K562 (cell line): ENCODE measurements at regions not wholly inside any gene's neighbourhood (a gene's known extent, or its start where the extent isn't known, plus 50 kb on each side); places are given as distances from the start of the nearest gene placed in this dataset.

ENCODE experiments used
- ATAC-seq: fragments of 200-7000 bp; cut with Tn5 transposase; 3 replicates; pipeline ENCODE4 v1.9.1; 2020; ENCODE audit warnings: moderate library complexity
- BruUV-seq: library from RNA; stranded (reverse); fragments of 400-500 nt; replicated peaks from 2 replicates; lab custom pipeline; 2021; lab: Mats Ljungman, UMichigan
- CTCF ChIA-PET: fragments of 300-600 bp; formaldehyde crosslinking; extraction: SDS; loops from one replicate; lab custom pipeline; 2021; ENCODE audit warnings: low intra/inter-chr PET ratio; lab: Yijun Ruan, JAX
- POLR2A ChIA-PET: fragments of 300-600, 350-650 bp; sonication (Branson Sonifier 250); formaldehyde crosslinking; extraction: SDS; loops from one replicate; lab custom pipeline; 2021; ENCODE audit warnings: antibody characterized with exemption, inconsistent platforms; lab: Yijun Ruan, JAX
- DNase-seq, 4 experiments: peaks; one replicate each; pipeline versions ENCODE4 v3.0.0 to v3.0.0-alpha.2; 2011 to 2018; ENCODE audit warnings: low spot score in 3 of 4, mixed read lengths in 3 of 4; ENCODE audit errors: extremely low read depth in 1 of 4
- FAIRE-seq: peaks from 2 replicates; lab custom pipeline; 2011; peaks lifted over from hg19 to GRCh38; lab: Jason Lieb, UNC
- H2AFZ ChIP-seq: 2 replicates; pipeline ENCODE4 v1.6.0; 2011; ENCODE audit warnings: low read depth, low read length, control low read depth, inconsistent platforms
- H3K27ac ChIP-seq: fragments of 200-600 bp; 3 replicates; pipeline ENCODE4 v1.8.0; 2011; ENCODE audit warnings: low read depth, mild to moderate bottlenecking, control low read depth, inconsistent platforms, low read length, moderate library complexity, mixed read lengths; ENCODE audit errors: extremely low read depth
- H3K27me3 ChIP-seq, 2 experiments: fragments of 300-600 bp in 1 of 2; 2 replicates in 1 of 2; 3 replicates in 1 of 2; pipeline versions ENCODE4 v1.6.0 to v1.8.0; 2011; ENCODE audit warnings: inconsistent platforms in 2 of 2, low read length in 2 of 2, mild to moderate bottlenecking in 1 of 2, mixed read lengths in 1 of 2, moderate library complexity in 1 of 2; ENCODE audit not compliant: control insufficient read depth in 2 of 2, insufficient read depth in 2 of 2
- H3K36me3 ChIP-seq: fragments of 300-600 bp; 3 replicates; pipeline ENCODE4 v1.8.0; 2011; ENCODE audit warnings: mild to moderate bottlenecking, low read length, inconsistent platforms; ENCODE audit not compliant: control insufficient read depth, insufficient read depth
- H3K4me1 ChIP-seq, 2 experiments: fragments of 200-600 bp in 1 of 2; replicated peaks in 1 of 2; 2 replicates in 1 of 2; 3 replicates in 1 of 2; pipeline versions ENCODE4 v1.5.1 to v1.8.0; 2011; ENCODE audit warnings: inconsistent platforms in 2 of 2, low read length in 2 of 2, mild to moderate bottlenecking in 1 of 2, mixed read lengths in 1 of 2, moderate library complexity in 1 of 2; ENCODE audit not compliant: control insufficient read depth in 2 of 2, insufficient read depth in 2 of 2
- H3K4me2 ChIP-seq: 2 replicates; pipeline ENCODE4 v1.6.1; 2011; ENCODE audit warnings: low read length, control low read depth, inconsistent platforms, mixed read lengths; ENCODE audit not compliant: insufficient read depth
- H3K4me3 ChIP-seq: fragments of 200-600 bp; sonication (generic), shearing (Covaris generic); 2 replicates; pipeline ENCODE4 v1.5.1; 2016; ENCODE audit warnings: control low read depth, inconsistent platforms
- H3K79me2 ChIP-seq: fragments of 200-600 bp; 3 replicates; pipeline ENCODE4 v1.8.0; 2011; ENCODE audit warnings: low read length, inconsistent platforms; ENCODE audit not compliant: control insufficient read depth, insufficient read depth
- H3K9ac ChIP-seq, 2 experiments: 2 replicates each; pipeline versions ENCODE4 v1.6.0 to v1.6.1; 2011; ENCODE audit warnings: low read depth in 2 of 2, low read length in 2 of 2, control low read depth in 1 of 2, inconsistent platforms in 1 of 2, mild to moderate bottlenecking in 1 of 2, mixed read lengths in 1 of 2; ENCODE audit not compliant: insufficient read depth in 1 of 2
- H3K9me1 ChIP-seq: one replicate; pipeline ENCODE4 v1.6.0; 2011; ENCODE audit warnings: inconsistent platforms, mild to moderate bottlenecking, low read length, moderate library complexity; ENCODE audit not compliant: control insufficient read depth, insufficient read depth
- H3K9me3 ChIP-seq: replicated peaks from 2 replicates; pipeline ENCODE4 v1.5.1; 2011; ENCODE audit warnings: low read depth, low read length, inconsistent platforms; ENCODE audit not compliant: control insufficient read depth, insufficient read depth
- H4K20me1 ChIP-seq: replicated peaks from 2 replicates; pipeline ENCODE4 v1.6.1; 2011; ENCODE audit warnings: low read length, inconsistent platforms, mixed read lengths; ENCODE audit not compliant: control insufficient read depth, insufficient read depth
- CAMTA2 ChIP-seq: fragments of 250-450 bp; sonication (Bioruptor Pico); conservative IDR thresholded peaks from 2 replicates; pipeline ENCODE4 v1.5.1; 2022
- GABPA ChIP-seq: fragments of 200-800 bp; sonication (Bioruptor generic); conservative IDR thresholded peaks from 2 replicates; pipeline ENCODE4 v1.6.1; 2016; ENCODE audit warnings: low read depth, missing genetic modification characterization, missing compliant biosample characterization
- KHSRP ChIP-seq: fragments of 450-650 bp; IDR thresholded peaks from 2 replicates; pipeline ENCODE4 v1.6.1; 2017
- NFE2L1 ChIP-seq: fragments of 450-650 bp; IDR thresholded peaks from 2 replicates; pipeline ENCODE4 v1.6.1; 2016; ENCODE audit warnings: missing genetic modification characterization, low read depth, mild to moderate bottlenecking, missing compliant biosample characterization, moderate library complexity, borderline replicate concordance
- PML ChIP-seq: IDR thresholded peaks from 2 replicates; pipeline ENCODE4 v1.6.1; 2012; ENCODE audit warnings: low read length, inconsistent platforms
- RBM22 ChIP-seq: fragments of 200-400 bp; formaldehyde crosslinking; IDR thresholded peaks from 2 replicates; pipeline ENCODE4 v1.6.1; 2018; ENCODE audit warnings: low read length, low read depth; ENCODE audit not compliant: poor library complexity, severe bottlenecking
- WGBS: fragments of 100-300 bp; shearing (Covaris generic); methylation state at CpG from one replicate; pipeline ENCODE4 v1.1.6; 2016; ENCODE audit warnings: low coverage, mixed read lengths; ENCODE audit not compliant: insufficient coverage; ENCODE audit errors: missing lambda C conversion rate; 5-methylcytosine and 5-hydroxymethylcytosine counted together
- in situ Hi-C: fragments of 300-500 bp; cut with MboI; formaldehyde crosslinking; loops from 4 replicates; pipeline ENCODE4 v1.15.0; 2018; ENCODE audit warnings: inconsistent platforms, mixed read lengths
- intact Hi-C: fragments of 100-400 bp; cut with micrococcal nuclease; formaldehyde crosslinking; loops from 2 replicates; pipeline ENCODE4 v1.14.2; 2022
- TF ChIP-seq, protein P1 (sequence below): IDR thresholded peaks from 2 replicates; pipeline ENCODE4 v1.6.1; 2012; ENCODE audit warnings: low read depth, low read length, improper control_type of control experiment, borderline replicate concordance
- TF ChIP-seq, protein P2 (sequence below), 3 experiments: IDR thresholded peaks in 2 of 3; conservative IDR thresholded peaks in 1 of 3; 2 replicates each; pipeline ENCODE4 v1.5.1; 2011 to 2012; ENCODE audit warnings: low read length in 3 of 3, mild to moderate bottlenecking in 3 of 3, control low read depth in 2 of 3, improper control_type of control experiment in 1 of 3, inconsistent platforms in 1 of 3, low read depth in 1 of 3, mixed read lengths in 1 of 3, moderate library complexity in 1 of 3; ENCODE audit not compliant: insufficient read depth in 2 of 3
- TF ChIP-seq, protein P3 (sequence below): fragments of 250-450 bp; sonication (Bioruptor Pico); IDR thresholded peaks from 2 replicates; pipeline ENCODE4 v1.8.0; 2022; ENCODE audit warnings: inconsistent platforms, mild to moderate bottlenecking, moderate library complexity, borderline replicate concordance
- TF ChIP-seq, protein P4 (sequence below): fragments of 250-450 bp; sonication (Bioruptor Pico); IDR thresholded peaks from 2 replicates; pipeline ENCODE4 v1.5.0; 2021

DNA sequence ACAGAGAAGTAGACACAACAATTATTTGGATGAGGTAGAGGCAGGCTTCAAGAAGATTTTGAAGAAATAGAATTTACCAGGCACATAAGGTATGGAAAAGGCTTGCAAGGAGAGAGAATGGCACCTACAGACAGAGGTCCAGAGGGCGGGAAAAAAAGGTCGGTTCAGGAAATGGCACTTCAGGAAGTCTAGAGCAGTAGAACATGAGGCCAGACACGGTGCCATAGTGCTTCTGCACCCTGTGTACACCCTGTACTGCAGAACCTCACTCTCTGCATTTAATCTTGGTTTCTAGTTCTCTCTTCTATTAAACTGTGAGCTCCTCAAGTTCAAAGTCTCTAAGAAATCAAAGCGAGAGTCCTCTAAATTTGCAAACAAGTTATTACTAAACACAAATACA, 113.4 kb upstream of the C2CD4B start (continued):
- TF ChIP-seq, protein P1, sequence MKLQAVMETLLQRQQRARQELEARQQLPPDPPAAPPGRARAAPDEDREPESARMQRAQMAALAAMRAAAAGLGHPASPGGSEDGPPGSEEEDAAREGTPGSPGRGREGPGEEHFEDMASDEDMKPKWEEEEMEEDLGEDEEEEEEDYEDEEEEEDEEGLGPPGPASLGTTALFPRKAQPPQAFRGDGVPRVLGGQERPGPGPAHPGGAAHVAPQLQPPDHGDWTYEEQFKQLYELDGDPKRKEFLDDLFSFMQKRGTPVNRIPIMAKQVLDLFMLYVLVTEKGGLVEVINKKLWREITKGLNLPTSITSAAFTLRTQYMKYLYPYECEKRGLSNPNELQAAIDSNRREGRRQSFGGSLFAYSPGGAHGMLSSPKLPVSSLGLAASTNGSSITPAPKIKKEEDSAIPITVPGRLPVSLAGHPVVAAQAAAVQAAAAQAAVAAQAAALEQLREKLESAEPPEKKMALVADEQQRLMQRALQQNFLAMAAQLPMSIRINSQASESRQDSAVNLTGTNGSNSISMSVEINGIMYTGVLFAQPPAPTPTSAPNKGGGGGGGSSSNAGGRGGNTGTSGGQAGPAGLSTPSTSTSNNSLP = no peak
- TF ChIP-seq GABPA (no peak), PML (no peak), NFE2L1 (tag) (no peak)
- TF ChIP-seq, all 486 proteins: peak for 0

DNA sequence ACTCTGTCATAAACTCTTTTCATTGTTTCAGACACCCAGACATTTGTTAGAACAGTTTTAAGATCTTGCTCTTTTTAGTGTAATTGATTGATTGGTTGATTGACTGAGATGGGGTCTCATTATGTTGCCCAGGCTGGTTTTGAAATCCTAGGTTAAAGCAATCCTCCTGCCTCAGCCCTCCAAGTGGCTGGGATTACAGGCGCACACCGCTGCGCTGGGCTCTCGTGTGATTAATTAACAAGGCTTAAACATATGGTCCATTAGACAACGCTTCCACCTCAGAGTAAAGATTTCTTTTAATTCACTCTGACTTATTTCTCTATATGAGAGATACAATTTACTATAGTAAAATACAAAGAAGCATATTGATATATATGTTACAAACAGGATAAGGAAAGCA, 114.0 kb upstream of the C2CD4B start:
- Histone ChIP-seq H4K20me1 (no peaks in the 10 kb centered on the region), H3K9me3 (no peaks in the 10 kb centered on the region), H2AFZ (no peak overlapping the region), H3K27ac (no peak overlapping the region), H3K27me3 (peaks cover 0 to 5% of the 10 kb centered on the region in 2 experiments; a peak in 1 of 5 replicates), H3K36me3 (no peaks in the 10 kb centered on the region), H3K4me3 (no peak overlapping the region), H3K4me1 (no peaks in the 10 kb centered on the region), H3K79me2 (no peaks in the 10 kb centered on the region), H3K9me1 (no peaks in the 10 kb centered on the region), H3K9ac (no peak overlapping the region), H3K4me2 (no peak overlapping the region)
- no peak for DNase-seq
- ChIA-PET CTCF (no interaction called here), POLR2A (no interaction called here)
- in situ Hi-C loops = no loop called here
- no TSS peak for BruUV-seq
- WGBS = 2% methylated on average over 5 of the region's 5 CpGs
- no peak for FAIRE-seq
- intact Hi-C loops = no loop called here
- no peak for ATAC-seq
- TF ChIP-seq, protein P2, sequence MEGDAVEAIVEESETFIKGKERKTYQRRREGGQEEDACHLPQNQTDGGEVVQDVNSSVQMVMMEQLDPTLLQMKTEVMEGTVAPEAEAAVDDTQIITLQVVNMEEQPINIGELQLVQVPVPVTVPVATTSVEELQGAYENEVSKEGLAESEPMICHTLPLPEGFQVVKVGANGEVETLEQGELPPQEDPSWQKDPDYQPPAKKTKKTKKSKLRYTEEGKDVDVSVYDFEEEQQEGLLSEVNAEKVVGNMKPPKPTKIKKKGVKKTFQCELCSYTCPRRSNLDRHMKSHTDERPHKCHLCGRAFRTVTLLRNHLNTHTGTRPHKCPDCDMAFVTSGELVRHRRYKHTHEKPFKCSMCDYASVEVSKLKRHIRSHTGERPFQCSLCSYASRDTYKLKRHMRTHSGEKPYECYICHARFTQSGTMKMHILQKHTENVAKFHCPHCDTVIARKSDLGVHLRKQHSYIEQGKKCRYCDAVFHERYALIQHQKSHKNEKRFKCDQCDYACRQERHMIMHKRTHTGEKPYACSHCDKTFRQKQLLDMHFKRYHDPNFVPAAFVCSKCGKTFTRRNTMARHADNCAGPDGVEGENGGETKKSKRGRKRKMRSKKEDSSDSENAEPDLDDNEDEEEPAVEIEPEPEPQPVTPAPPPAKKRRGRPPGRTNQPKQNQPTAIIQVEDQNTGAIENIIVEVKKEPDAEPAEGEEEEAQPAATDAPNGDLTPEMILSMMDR (IDR thresholded peaks at IDR 0.05 in 2 of 3, conservative IDR thresholded peaks at IDR 0.05 in 1 of 3; ENCODE audit: insufficient read depth in 2 of 3, low read depth in 1 of 3, low read length in 3 of 3) = no peak
- TF ChIP-seq, protein P3, sequence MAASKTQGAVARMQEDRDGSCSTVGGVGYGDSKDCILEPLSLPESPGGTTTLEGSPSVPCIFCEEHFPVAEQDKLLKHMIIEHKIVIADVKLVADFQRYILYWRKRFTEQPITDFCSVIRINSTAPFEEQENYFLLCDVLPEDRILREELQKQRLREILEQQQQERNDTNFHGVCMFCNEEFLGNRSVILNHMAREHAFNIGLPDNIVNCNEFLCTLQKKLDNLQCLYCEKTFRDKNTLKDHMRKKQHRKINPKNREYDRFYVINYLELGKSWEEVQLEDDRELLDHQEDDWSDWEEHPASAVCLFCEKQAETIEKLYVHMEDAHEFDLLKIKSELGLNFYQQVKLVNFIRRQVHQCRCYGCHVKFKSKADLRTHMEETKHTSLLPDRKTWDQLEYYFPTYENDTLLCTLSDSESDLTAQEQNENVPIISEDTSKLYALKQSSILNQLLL (CRISPR knock-in tag) = no peak
- TF ChIP-seq CAMTA2 (no peak), RBM22 (no peak), KHSRP (no peak)
- TF ChIP-seq, protein P4, sequence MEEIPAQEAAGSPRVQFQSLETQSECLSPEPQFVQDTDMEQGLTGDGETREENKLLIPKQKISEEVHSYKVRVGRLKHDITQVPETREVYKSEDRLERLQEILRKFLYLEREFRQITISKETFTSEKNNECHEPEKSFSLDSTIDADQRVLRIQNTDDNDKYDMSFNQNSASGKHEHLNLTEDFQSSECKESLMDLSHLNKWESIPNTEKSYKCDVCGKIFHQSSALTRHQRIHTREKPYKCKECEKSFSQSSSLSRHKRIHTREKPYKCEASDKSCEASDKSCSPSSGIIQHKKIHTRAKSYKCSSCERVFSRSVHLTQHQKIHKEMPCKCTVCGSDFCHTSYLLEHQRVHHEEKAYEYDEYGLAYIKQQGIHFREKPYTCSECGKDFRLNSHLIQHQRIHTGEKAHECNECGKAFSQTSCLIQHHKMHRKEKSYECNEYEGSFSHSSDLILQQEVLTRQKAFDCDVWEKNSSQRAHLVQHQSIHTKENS (CRISPR knock-in tag) = no peak
